ENCODE measurements at regions not wholly inside any gene's neighbourhood (a gene's known extent, or its start where the extent isn't known, plus 50 kb on each side); places are given as distances from the start of the nearest gene placed in this dataset.

DNA sequence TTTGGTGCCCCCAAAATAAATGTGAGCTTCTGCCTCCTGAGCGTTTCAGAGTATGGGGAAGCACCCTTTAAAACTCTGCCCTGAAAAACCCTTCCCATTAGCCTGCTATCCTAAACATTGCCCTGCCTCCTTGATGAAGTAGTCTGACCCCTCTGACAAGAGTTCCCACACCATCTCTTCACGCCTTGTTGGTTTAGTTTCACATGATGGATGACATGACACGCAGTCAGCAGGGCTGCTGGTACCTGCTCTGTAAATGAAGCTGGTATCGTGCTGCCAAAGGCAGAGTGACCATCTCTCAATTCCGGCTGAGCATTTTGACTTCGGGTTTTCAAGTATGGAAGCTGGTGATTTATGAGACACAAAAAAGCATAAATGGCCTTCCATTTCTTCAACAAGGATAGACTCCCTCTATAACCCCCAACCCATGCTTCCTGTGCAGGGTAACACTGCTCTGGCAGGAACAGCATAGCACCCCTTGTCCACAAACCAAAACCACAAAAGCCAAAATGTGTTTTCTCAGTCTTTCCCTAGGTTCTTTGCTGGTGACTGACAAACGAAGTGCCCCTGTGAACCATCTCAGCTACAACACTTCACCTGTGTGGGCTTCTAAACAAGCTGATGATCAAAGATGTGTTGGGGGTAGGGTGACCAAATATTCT, 444.6 kb downstream of the NUF2 start:
- H3K9me1 ChIP-seq (replicated peaks; ENCODE audit: control insufficient read depth, extremely low read depth, insufficient read depth, low read length) = no peaks in the 10 kb centered on the region
- no peak for FAIRE-seq
- no peak overlapping the region for H3K4me3 ChIP-seq (replicated peaks in 1 of 3; ENCODE audit: insufficient read depth in 1 of 3, low read depth in 1 of 3, low read length in 3 of 3)
- ChIA-PET CTCF (no interaction called here), POLR2A (no interaction called here)
- H3K36me3 ChIP-seq (ENCODE audit: control insufficient read depth in 2 of 2, extremely low read depth in 1 of 2, insufficient read depth in 2 of 2, low read length in 2 of 2) = no peaks in the 10 kb centered on the region
- no peaks in the 10 kb centered on the region for H3K79me2 ChIP-seq (ENCODE audit: control insufficient read depth, insufficient read depth, low read length)
- H3K4me2 ChIP-seq (ENCODE audit: insufficient read depth, low read length) = no peak overlapping the region
- dilution Hi-C loops (cut with MboI; ENCODE audit: extremely low pct_ligation_motif_present, low sequenced_read_pairs) (no loop called here), intact Hi-C loops (cut with micrococcal nuclease) (no loop called here)
- no peaks in the 10 kb centered on the region for H4K20me1 ChIP-seq (replicated peaks; ENCODE audit: control insufficient read depth, extremely low read depth, insufficient read depth, low read length)
- no TSS peak for BruUV-seq (replicated peaks)
- no peaks in the 10 kb centered on the region for H3K9me3 ChIP-seq (replicated peaks; ENCODE audit: control insufficient read depth, insufficient read depth, low read length)
- H2AFZ ChIP-seq (ENCODE audit: low read depth, low read length) = no peak overlapping the region
- H3K27ac ChIP-seq (ENCODE audit: insufficient read depth, low read depth, low read length) = no peak overlapping the region
- TF ChIP-seq, protein P1, sequence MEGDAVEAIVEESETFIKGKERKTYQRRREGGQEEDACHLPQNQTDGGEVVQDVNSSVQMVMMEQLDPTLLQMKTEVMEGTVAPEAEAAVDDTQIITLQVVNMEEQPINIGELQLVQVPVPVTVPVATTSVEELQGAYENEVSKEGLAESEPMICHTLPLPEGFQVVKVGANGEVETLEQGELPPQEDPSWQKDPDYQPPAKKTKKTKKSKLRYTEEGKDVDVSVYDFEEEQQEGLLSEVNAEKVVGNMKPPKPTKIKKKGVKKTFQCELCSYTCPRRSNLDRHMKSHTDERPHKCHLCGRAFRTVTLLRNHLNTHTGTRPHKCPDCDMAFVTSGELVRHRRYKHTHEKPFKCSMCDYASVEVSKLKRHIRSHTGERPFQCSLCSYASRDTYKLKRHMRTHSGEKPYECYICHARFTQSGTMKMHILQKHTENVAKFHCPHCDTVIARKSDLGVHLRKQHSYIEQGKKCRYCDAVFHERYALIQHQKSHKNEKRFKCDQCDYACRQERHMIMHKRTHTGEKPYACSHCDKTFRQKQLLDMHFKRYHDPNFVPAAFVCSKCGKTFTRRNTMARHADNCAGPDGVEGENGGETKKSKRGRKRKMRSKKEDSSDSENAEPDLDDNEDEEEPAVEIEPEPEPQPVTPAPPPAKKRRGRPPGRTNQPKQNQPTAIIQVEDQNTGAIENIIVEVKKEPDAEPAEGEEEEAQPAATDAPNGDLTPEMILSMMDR (IDR thresholded peaks at IDR 0.05; ENCODE audit: extremely low read depth in 1 of 2, insufficient read depth in 1 of 2, low read depth in 1 of 2, low read length in 2 of 2) = no peak
- TF ChIP-seq MYC (IDR thresholded peaks at IDR 0.05; ENCODE audit: low read depth, low read length) (no peak), EZH2 (IDR thresholded peaks at IDR 0.05; ENCODE audit: borderline replicate concordance, low read depth, low read length, severe bottlenecking) (no peak), JUN (IDR thresholded peaks at IDR 0.05; ENCODE audit: borderline replicate concordance, insufficient read depth, insufficient read length, low read depth) (no peak), GATA2 (IDR thresholded peaks at IDR 0.05; ENCODE audit: insufficient read depth, insufficient read length, low read depth, low read length) (no peak), FOS (IDR thresholded peaks at IDR 0.05; ENCODE audit: borderline replicate concordance, insufficient read depth, low read length) (no peak), POLR2A (IDR thresholded peaks at IDR 0.05; ENCODE audit: low read depth, low read length) (no peak), POLR2AphosphoS5 (IDR thresholded peaks at IDR 0.05; ENCODE audit: insufficient read depth, low read depth, low read length) (no peak)
- TF ChIP-seq, protein P2, sequence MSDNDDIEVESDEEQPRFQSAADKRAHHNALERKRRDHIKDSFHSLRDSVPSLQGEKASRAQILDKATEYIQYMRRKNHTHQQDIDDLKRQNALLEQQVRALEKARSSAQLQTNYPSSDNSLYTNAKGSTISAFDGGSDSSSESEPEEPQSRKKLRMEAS (IDR thresholded peaks at IDR 0.05; ENCODE audit: insufficient read depth, insufficient read length) = no peak
- DNase-seq (ENCODE audit: low read depth, low spot score) = no peak
- H3K4me1 ChIP-seq (ENCODE audit: control insufficient read depth, extremely low read depth, insufficient read depth, low read length) = no peaks in the 10 kb centered on the region
- H3K9ac ChIP-seq (replicated peaks; ENCODE audit: extremely low read depth, insufficient read depth, low read length) = no peak overlapping the region
- H3K27me3 ChIP-seq (ENCODE audit: control insufficient read depth in 2 of 2, insufficient read depth in 2 of 2, low read length in 2 of 2) = no peaks in the 10 kb centered on the region
